Skin epidermis (tissue), 12 donors: ENCODE measurements at regions not wholly inside any gene's neighbourhood (a gene's known extent, or its start where the extent isn't known, plus 50 kb on each side); places are given as distances from the start of the nearest gene placed in this dataset.

Experiments
- H3K27ac ChIP-seq, 21 experiments: fragments of 200-600 bp; sonication (generic) in 11 of 21; one replicate each; pipeline ENCODE4 v1.5.0; 2020; ENCODE audit warnings: mild to moderate bottlenecking in 3 of 21, inconsistent platforms in 2 of 21, moderate library complexity in 2 of 21
- H3K4me3 ChIP-seq, 7 experiments: fragments of 200-600 bp; sonication (generic) in 2 of 7; one replicate each; pipeline ENCODE4 v1.5.0; 2020; ENCODE audit warnings: inconsistent platforms in 2 of 7, mild to moderate bottlenecking in 2 of 7, moderate library complexity in 1 of 7

DNA sequence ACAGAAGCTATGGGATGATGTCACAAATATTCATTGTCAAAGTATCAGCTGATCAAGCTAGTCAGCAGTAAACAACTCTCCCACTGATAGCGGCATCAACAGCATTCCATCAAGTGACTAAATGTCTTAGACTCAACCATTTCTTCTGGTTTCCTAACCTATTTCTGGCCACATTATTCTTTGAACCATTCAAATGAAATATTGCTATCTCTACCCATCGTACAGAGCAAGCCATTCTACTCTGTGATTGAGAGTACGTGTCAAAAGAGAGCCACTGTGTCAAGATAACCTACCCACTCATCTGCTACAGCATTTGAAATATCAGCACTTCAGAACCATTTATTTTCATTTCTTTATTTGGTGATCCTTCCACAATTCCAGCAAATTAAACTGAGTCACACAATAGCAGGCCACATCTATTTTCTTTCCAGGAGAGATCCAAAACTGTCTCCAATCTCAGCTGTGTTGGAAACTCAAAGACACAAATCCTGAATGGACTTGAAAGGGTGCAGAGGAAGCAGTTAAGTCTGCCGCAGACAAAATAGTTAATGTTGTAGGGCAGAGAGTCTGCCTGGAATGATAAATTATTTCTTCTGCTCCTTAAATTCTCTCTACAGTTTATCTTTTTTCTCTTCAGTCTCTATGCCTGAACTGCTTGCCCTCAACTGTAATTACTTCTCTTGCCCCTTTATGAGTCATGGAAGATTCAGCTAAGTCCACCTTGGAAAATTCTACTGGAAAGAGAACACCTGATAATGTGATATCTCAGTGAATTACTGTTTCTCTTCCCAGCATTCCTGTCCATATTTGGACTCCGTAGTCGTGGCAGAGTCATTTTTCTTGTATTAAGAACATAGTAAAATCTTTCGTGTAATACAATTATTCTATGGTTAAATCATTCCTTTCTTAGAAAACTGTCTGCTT is 364.8 kb downstream of the PDGFC start:
- Histone ChIP-seq H3K4me3 (no peak overlapping the region), H3K27ac (no peak overlapping the region)

DNA sequence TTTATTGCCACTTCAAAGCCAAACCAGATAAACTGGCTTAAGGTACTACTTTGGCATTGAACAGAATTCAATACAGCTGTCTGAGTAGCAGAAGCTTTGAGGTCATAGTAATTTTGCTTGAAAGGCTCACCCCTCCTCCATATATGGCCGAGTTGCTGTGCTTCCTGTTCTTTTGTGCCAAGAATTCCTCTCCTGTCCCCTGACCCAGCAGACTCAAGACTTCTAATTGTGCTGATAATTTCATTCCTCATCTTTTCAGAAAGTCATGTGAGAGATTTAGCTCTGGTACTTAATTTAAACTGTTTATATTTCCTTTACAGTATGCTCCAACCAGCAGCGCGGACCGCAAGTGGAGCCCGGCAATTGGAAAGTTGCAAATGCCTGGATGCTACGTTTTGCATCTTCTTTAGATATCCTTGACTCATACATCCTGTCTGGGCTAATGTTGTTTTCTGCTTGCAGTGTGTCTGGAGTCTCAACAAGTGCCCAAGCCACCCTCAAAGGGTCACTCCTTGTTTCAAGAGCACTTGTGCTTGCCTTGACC is 373.4 kb downstream of the PDGFC start:
- H3K4me3 ChIP-seq: no peak overlapping the region
- no peak overlapping the region for H3K27ac ChIP-seq

DNA sequence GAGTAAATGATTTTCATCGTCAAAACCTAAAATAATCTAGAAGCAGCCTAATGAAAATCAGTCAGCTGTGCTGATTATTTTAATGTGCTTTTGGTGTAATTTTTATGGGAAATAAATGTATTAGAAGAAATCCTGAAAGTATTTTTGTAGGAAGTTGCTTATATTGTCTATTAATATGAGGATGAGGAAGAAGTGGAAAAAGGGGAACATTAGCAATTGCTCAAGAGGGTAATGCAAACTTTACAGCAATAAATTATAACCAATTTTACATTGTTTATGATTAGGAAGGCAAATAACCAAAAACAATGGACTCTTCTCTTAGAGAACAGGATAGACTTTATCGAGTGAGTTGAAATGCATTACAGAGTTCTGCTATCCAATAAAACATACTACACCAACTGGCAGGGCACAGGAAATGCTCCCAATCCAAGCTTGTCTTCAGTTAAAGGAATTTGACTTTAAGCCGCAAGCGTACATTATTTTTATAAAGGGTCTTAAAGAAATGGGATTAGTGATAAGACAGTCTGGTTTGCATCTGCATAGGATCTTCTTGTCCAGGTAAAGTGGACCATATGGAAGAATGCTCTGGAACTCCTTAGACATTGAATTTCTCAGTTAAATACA is 374.8 kb downstream of the PDGFC start:
- Histone ChIP-seq H3K4me3 (no peak overlapping the region), H3K27ac (no peak overlapping the region)

DNA sequence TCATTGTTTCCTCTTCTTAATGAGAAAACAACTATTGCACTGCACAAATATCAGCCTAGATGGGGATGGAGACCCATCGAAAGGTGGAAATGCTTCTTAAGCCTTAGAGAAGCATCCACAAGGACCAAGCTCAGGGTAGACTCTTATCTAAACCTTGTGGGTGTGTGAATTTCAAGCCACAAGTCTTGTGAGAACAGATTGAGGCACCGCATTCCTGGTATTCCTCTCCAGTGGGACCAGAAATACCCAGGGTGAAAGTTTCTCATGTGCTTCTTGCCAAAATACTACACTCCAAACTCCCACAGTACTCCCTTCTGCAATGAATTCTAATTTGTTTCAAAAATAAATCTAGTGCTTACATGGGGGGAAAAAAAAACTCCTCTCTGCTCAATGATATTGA is 375.6 kb downstream of the PDGFC start:
- H3K27ac ChIP-seq: no peak overlapping the region

DNA sequence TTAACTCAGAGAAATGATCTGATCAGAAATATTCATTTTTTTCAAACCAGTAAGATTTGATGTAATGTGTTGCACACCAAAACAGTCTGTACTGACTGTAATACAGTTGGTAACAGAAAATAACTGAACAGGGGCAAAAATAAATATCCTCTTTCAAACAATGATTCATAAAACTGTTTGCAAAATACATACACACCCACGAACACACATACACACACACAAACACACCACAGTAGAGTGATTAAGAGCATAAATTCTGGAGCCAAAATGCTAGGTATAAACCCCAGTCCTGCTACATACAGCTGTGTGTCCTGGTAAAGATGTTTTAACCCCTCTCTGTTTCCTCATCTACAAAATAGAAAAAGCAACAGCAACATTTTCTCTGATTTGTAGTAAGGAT is 376.6 kb downstream of the PDGFC start:
- Histone ChIP-seq H3K27ac (no peak overlapping the region), H3K4me3 (no peak overlapping the region)

More for the DNA sequence above, 375.6 kb downstream of the PDGFC start:
- no peak overlapping the region for H3K4me3 ChIP-seq

DNA sequence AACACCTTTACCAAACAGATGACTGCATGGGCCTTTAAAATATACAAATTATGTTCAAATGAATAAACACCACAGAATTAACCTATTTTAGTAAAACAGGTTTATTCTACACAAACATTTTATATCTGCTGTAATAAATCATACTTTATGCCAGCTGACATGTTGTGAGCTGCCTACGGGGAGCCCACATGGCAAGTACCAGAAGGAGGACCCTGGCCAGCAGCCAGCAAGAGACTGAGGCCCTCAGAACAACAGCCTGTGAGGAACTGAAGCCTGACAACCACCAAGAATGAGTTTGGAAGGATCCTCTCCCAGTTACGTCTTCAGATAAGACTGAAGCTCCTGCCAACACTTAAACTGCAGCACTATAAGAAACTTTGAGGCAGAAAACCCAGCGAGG is 377.0 kb downstream of the PDGFC start:
- Histone ChIP-seq H3K27ac (no peak overlapping the region), H3K4me3 (no peak overlapping the region)

DNA sequence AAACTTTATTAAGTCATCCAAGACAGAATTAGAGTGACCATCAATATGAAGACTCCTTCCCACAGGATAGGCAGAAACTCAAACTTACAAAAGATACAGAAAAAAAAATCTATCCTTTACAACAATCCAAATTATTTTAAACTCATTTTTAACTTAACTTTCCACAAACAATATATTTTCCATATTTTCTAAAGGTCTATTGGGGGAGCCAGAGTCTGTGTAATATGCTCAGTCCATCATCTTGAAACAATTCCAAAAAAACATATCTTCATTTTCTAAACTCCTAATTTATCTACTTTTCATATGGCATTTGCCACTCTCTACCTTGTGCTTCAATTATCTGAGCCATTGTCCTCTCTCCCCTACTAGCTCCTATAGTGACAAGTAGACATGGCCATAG is 378.1 kb downstream of the PDGFC start:
- no peak overlapping the region for H3K27ac ChIP-seq

DNA sequence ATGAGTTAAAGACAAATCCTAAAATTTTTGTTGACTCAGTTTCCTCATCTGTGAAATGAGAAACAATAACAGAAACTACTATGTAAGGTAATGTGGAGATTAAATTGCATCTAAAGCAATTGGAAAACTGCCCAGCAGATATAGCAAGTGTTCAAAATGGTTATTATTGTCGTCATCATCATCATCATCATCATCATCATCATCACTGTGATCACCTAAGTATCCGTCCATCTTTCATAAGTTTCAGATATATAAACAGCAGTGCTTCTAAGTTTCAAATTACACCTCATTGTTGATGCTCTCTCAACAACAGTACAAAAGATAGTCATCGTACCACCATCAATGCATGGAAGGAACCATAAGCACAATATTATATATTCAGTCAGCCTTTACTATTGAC is 379.9 kb downstream of the PDGFC start:
- no peak overlapping the region for H3K4me3 ChIP-seq
- H3K27ac ChIP-seq: no peak overlapping the region

More for the DNA sequence above, 378.1 kb downstream of the PDGFC start:
- no peak overlapping the region for H3K4me3 ChIP-seq

DNA sequence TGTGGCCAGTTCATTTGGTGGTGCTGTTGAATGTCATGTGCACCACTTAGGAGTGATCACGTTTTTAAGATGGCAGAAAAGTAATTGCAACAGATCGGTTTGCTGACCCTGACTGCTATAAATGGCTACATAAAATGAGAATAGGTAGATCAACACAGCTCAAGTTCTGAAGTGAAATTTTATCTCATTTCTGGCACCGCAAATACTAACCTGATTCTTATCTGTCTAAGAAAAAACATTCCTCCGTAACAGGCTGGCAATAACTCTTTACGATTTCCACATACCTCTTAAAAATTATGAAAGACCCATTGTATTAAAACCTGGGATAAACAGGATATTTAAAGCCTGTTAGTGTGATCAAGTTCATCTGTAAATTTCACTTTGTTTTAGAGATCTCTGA is 387.5 kb downstream of the PDGFC start:
- Histone ChIP-seq H3K4me3 (no peak overlapping the region), H3K27ac (no peak overlapping the region)

DNA sequence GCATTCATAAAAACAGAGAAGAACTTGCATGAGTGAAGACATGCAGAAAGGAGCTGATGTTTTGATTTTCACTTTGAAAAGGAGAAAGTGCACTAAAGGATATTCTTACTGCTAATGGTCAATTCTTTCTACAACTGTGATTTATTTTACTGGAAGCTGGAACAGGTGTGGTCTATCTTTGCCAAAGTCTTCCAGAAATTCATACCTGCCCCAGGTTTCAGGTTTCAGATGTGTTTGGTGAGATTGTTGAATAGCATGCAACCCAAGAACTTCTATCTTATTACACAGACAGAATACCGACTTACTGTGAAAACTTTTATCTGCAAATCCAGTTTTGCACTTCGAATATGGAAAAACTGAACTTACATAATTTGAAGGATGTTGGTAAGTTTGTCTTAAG is 388.3 kb downstream of the PDGFC start:
- H3K27ac ChIP-seq: no peak overlapping the region

DNA sequence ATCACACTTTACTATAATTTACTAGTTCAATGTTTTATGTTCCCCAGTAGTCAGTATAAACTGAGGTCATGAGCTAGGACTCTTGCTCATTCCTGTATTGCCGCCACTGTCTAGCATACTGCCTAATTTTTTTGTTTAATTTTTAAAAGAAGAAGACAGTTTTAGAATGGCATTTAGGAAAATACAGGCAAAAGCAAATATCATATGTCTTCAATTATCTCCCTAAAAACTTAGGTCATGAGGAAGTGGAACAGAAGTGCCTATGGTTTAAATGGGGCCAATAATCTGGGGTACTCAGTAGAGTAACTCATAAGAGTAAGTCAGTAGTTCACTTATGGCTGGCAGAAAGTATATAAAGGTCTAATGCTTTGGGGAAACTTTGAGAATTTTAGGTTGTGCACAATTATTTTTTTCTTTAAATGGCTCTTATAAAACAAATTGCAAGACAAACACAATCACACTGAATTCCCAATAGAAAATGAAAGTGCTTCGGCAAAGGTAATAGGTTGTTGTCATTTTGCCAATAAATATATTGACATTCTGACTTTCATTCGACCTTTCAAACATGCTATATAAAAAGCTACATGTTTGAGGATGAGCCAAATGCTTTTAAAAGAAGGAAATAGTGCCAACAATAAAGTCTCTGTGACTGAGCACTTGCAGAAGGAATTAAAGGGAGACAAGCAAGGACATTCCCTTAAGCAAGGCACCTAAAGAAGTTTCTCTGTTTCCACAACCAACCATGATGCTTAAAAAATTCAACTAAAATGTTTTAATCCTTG is 390.1 kb downstream of the PDGFC start:
- H3K4me3 ChIP-seq: no peak overlapping the region
- H3K27ac ChIP-seq: peak overlapping the region in 1 of 21 experiments; percentile 36

More for the DNA sequence above, 388.3 kb downstream of the PDGFC start:
- no peak overlapping the region for H3K4me3 ChIP-seq

DNA sequence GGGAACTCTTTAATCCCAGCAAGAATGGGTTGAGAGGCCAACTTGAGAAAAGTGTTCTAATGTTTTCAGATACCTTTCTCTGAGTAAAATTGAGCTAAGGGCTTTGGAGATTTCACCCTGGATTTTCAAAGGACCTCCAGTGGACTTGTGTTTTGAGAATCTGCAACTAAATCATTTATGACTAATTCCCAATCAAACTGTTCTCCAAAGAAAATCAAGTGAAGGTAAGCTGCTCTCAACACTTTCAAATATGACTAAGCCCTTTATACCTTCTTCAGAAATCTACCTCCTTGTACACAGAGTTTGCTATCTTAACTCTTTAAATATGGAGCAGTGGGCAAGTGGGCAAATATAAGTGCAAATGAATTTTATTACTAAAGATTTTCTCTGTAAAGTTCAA is 392.9 kb downstream of the PDGFC start:
- Histone ChIP-seq H3K27ac (no peak overlapping the region), H3K4me3 (no peak overlapping the region)

DNA sequence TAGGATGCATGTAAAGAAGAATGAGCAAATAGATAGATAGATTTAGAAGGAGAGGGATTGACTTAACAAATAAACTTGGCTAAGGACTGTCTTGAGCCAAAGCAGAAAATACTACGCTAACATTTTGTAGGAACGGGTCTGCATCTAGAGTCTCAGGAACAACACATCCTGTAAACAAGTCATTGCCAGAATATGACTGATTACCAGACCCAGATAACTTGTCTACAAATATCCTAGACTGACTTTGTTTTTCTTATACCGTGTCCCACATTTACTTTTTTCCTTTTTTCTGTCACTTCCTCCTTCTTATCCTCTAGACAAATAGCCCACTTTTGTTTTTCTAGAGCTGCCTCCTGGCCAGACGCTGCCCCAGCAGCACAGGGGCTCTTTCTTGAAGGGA is 393.6 kb downstream of the PDGFC start:
- Histone ChIP-seq H3K27ac (no peak overlapping the region), H3K4me3 (no peak overlapping the region)

DNA sequence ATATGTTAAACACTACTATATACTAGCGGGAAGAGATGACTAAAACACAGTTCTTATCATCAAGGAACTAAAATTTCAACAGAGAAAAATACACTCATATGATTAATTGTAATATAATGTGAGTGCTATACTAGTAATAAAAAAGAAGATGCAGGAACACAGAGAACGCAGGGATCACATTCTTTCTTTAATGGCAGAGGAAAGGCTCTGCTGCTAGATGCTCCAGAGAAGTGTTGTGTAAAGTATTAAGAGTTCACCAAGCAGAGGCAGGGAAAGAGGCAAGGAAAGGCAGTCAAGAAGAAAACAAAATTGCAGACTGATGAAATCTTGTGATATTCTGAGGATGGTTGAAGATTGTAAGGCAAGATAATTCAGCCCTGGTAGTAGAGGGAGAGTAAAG is 394.7 kb downstream of the PDGFC start:
- Histone ChIP-seq H3K27ac (no peak overlapping the region), H3K4me3 (no peak overlapping the region)

DNA sequence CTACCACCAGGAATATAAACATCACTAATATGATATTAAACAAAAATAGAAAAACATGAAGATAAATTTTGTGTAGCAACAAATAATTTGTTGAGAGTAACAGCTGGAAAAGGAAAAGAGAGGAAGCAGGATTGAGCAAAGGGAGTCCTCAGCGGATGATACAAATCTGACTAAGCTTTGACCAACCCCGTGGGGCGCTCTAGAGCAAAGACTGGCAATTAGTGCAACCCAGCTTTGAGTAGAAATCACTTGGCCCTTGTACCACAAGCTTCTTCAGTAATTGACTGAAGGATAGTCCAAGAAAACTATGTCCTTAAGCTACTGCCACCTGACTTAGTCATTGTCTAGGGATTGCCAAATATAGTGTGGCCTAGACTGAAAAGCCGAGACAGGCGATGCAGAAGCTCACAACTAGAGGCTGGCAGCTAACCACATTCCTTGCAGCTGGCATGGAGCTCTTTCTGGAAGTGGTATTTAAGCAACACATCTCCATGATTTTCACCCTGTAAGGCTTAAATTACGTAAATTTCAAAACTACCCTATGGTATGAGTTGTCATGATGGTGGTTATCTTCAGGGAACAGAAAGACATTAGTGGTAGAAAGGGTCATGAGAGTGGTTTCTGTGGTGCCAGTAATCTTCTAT is 396.0 kb downstream of the PDGFC start:
- no peak overlapping the region for H3K27ac ChIP-seq
- H3K4me3 ChIP-seq: no peak overlapping the region

DNA sequence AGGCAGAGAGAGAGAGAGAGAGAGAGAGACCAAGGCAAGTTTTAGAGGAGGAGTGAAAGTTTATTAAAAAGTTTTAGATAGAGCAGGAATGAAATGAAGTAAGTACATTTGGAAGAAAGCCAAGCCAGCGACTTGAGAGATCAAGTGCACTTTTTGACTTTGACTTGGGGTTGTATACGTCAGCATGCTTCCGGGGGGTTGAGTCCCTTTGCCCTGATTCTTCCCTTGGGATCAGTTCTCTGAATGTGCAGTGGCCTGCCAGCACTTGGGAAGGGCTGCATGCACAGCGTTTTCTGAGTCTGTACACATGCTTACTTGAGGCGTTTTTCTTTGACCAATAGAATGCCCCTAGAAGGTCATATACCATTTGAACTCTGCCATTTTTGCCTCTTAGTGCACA is 400.5 kb downstream of the PDGFC start:
- H3K4me3 ChIP-seq: no peak overlapping the region
- no peak overlapping the region for H3K27ac ChIP-seq

DNA sequence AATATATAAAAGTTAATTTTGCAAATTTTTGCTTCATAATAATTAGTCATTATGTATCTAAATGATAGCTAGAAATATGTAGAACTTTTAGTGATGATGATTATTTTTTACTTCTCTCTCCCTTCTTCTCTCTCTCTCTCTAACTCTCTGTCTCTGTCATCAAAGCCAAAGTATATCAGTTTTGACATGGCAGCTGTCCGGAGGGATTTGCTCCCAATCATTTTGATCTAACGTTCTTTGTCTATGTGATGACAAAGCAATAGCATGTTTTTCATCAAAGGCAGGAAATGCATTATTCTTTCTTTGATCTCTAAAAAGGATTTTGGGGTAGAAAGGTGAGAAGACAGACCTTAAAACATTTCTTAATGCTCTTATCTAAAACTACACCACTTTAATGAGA is 402.1 kb downstream of the PDGFC start:
- H3K27ac ChIP-seq: no peak overlapping the region
- H3K4me3 ChIP-seq: no peak overlapping the region

DNA sequence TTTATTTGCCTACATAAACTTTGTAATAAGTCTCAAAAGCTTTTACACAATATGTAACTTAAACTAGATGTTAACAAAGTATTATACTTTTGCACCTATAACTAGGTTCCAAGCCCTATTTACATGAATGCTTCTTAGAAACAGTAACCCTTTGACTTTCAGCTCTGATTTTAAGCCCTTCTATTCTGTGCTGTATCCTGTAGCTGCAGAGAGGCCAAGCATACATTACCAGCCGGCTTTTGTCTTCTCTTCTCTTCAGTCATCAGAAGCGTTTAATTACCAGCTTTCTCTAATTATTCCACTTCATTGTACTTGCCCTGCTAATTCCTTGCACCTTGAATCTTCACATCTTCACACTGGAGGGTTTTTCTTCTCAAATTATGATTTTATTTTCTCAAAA is 403.1 kb downstream of the PDGFC start:
- H3K4me3 ChIP-seq: no peak overlapping the region
- H3K27ac ChIP-seq: no peak overlapping the region

DNA sequence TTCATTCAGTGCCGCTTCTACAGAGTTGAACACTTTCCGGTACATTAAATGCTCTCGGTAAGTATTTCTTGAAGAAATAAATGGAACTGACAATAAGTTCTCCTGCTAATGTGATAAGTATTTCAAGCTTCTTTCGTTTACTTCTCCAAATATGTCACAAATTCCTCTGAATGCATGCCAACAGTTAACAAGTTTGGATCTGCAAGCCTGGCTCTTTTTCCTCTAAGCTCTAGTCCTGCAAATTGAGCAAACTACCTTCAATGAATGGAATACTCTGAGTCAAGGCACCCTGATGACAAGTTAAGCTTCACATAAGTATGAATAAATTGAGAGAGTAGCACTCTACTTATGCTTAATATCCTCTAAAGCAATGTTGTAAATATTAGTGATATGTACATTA is 403.6 kb downstream of the PDGFC start:
- Histone ChIP-seq H3K4me3 (no peak overlapping the region), H3K27ac (no peak overlapping the region)

DNA sequence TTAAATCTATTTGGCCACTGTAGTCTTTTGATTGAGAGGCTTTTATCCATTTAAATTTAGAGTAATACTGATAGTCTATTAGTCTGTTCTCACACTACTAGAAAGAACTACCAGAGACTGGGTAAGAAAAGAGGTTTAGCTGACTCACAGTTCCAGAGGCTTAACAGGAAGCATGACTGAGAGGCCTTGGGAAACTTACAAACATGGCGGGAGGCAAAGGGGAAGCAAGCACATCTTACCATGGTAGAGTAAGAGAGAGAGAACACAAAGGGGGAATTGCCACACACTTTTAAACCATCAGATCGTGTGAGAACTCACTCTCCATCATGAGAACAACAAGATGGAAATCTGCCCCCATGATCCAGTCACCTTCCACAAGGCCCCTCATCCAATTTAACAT is 410.9 kb downstream of the PDGFC start:
- H3K27ac ChIP-seq: no peak overlapping the region
- no peak overlapping the region for H3K4me3 ChIP-seq
